HepG2 (cell line): ENCODE measurements at regions not wholly inside any gene's neighbourhood (a gene's known extent, or its start where the extent isn't known, plus 50 kb on each side); places are given as distances from the start of the nearest gene placed in this dataset.

Experiments used
- ADNP ChIP-seq: sonication (generic); formaldehyde crosslinking; IDR thresholded peaks from 2 replicates; pipeline ENCODE4 v1.4.0; 2020; ENCODE audit warnings: missing genetic modification reagents
- ARID2 ChIP-seq: sonication (generic); formaldehyde crosslinking; IDR thresholded peaks from 2 replicates; pipeline ENCODE4 v1.8.1; 2022; ENCODE audit warnings: mild to moderate bottlenecking, missing genetic modification reagents, borderline replicate concordance
- ARID4A ChIP-seq: sonication (generic); formaldehyde crosslinking; IDR thresholded peaks from 2 replicates; pipeline ENCODE4 v1.5.0; 2020; ENCODE audit warnings: mild to moderate bottlenecking, missing genetic modification reagents, borderline replicate concordance
- BHLHE40 ChIP-seq: IDR thresholded peaks from 2 replicates; pipeline ENCODE4 v1.6.1; 2011; ENCODE audit warnings: low read length, improper control_type of control experiment
- BRD4 ChIP-seq: sonication (generic); formaldehyde crosslinking; IDR thresholded peaks from 2 replicates; pipeline ENCODE4 v1.4.0; 2020; ENCODE audit warnings: missing genetic modification reagents
- ELF4 ChIP-seq: sonication (generic); formaldehyde crosslinking; IDR thresholded peaks from 2 replicates; pipeline ENCODE4 v1.5.0; 2020; ENCODE audit warnings: missing genetic modification reagents, mild to moderate bottlenecking, moderate library complexity, borderline replicate concordance
- HNF1B ChIP-seq: sonication (generic); formaldehyde crosslinking; IDR thresholded peaks from 2 replicates; pipeline ENCODE4 v1.5.1; 2020; ENCODE audit warnings: mild to moderate bottlenecking, moderate library complexity, missing genetic modification reagents
- IKZF5 ChIP-seq: IDR thresholded peaks from 2 replicates; pipeline ENCODE4 v1.6.1; 2018; ENCODE audit warnings: missing genetic modification reagents, mild to moderate bottlenecking, missing compliant biosample characterization
- IRX3 ChIP-seq: sonication (generic); formaldehyde crosslinking; IDR thresholded peaks from 2 replicates; pipeline ENCODE4 v1.8.1; 2023; ENCODE audit warnings: mild to moderate bottlenecking, low read depth, missing genetic modification reagents, borderline replicate concordance
- ISL2 ChIP-seq: sonication (generic); formaldehyde crosslinking; IDR thresholded peaks from 2 replicates; pipeline ENCODE4 v1.5.0; 2020; ENCODE audit warnings: missing genetic modification reagents
- KMT2B ChIP-seq: IDR thresholded peaks from 2 replicates; pipeline ENCODE4 v1.6.1; 2016; ENCODE audit warnings: missing genetic modification reagents, missing compliant biosample characterization
- MIXL1 ChIP-seq: IDR thresholded peaks from 2 replicates; pipeline ENCODE4 v1.6.1; 2016
- MLX ChIP-seq: IDR thresholded peaks from 2 replicates; pipeline ENCODE4 v1.6.1; 2016
- MXD4 ChIP-seq: IDR thresholded peaks from 2 replicates; pipeline ENCODE4 v1.6.1; 2016; ENCODE audit warnings: mild to moderate bottlenecking, missing biosample characterization, missing genetic modification reagents
- NCOA2 ChIP-seq: sonication (generic); formaldehyde crosslinking; IDR thresholded peaks from 2 replicates; pipeline ENCODE4 v1.8.0; 2022; ENCODE audit warnings: inconsistent platforms
- NFE2L2 ChIP-seq: fragments of 150-350 bp; IDR thresholded peaks from 2 replicates; pipeline ENCODE4 v1.6.1; 2014; ENCODE audit warnings: low read length
- SRSF9 ChIP-seq: fragments of 200-400 bp; formaldehyde crosslinking; IDR thresholded peaks from 2 replicates; pipeline ENCODE4 v1.6.1; 2018; ENCODE audit warnings: borderline replicate concordance, mild to moderate bottlenecking, low read depth, low read length; ENCODE audit not compliant: insufficient read depth, poor library complexity, severe bottlenecking
- TP53 ChIP-seq: sonication (generic); formaldehyde crosslinking; conservative IDR thresholded peaks from 2 replicates; pipeline ENCODE4 v1.4.0; 2020; ENCODE audit warnings: missing genetic modification reagents
- ZBTB39 ChIP-seq: sonication (generic); formaldehyde crosslinking; IDR thresholded peaks from 2 replicates; pipeline ENCODE4 v1.5.0; 2020; ENCODE audit warnings: missing genetic modification reagents
- ZNF12 ChIP-seq: sonication (generic); formaldehyde crosslinking; IDR thresholded peaks from 2 replicates; pipeline ENCODE4 v1.5.0; 2020; ENCODE audit warnings: missing genetic modification reagents

GRCh38 chr3:110344897-110345767, 726.5 kb upstream of the NECTIN3 start (continued):
- TF ChIP-seq ZBTB39 (CRISPR knock-in tag) (no peak), IRX3 (CRISPR knock-in tag) (no peak), MXD4 (no peak), KMT2B (CRISPR knock-in tag) (0 out of 2 replicates have a peak, but pooled peaks have one; percentile 12), BRD4 (no peak), ZNF12 (no peak), BHLHE40 (peak; percentile 29; the same call in 1 of the 2 replicates), ARID4A (CRISPR knock-in tag) (no peak), IKZF5 (CRISPR knock-in tag) (0 out of 2 replicates have a peak, but pooled peaks have one; percentile 34), ADNP (no peak), ISL2 (CRISPR knock-in tag) (peak; percentile 74; the same call in 1 of the 2 replicates), NFE2L2 (no peak), TP53 (CRISPR knock-in tag) (no peak), ARID2 (CRISPR knock-in tag) (peak; percentile 64; the same call in 1 of the 2 replicates), MLX (CRISPR knock-in tag) (peak; percentile 25; the same call in 1 of the 2 replicates), ELF4 (CRISPR knock-in tag) (no peak), MIXL1 (CRISPR knock-in tag) (peak; percentile 59; the same call in 1 of the 2 replicates), HNF1B (CRISPR knock-in tag) (peak; percentile 64; the same call in 1 of the 2 replicates), SRSF9 (no peak), NCOA2 (CRISPR knock-in tag) (peak; percentile 80)
